ENCODE measurements at regions not wholly inside any gene's neighbourhood (a gene's known extent, or its start where the extent isn't known, plus 50 kb on each side); places are given as distances from the start of the nearest gene placed in this dataset.

- no peak for TF ChIP-seq CTCF (IDR thresholded peaks at IDR 0.05)
- no peak for TF ChIP-seq POLR2A (IDR thresholded peaks at IDR 0.05)
Observed at GRCh38 chr7:29627631-29628030, 64.0 kb downstream of the PRR15 start.

Data from Peyer's patch (tissue), 4 donors.